ENCODE measurements at regions not wholly inside any gene's neighbourhood (a gene's known extent, or its start where the extent isn't known, plus 50 kb on each side); places are given as distances from the start of the nearest gene placed in this dataset.
"Not testable (repeated sequence)": the region's sequence is repeated elsewhere in the genome, so short reads cannot be mapped to it uniquely, and the experiment has no call there.

GRCh38 chr2:228410061-228410460 lies 228.6 kb upstream of the SPHKAP start:
- no peak for DNase-seq (ENCODE audit: low spot score)

GRCh38 chr2:228409493-228409892 lies 228.0 kb upstream of the SPHKAP start:
- no peak for DNase-seq (ENCODE audit: low spot score)

- DNase-seq (ENCODE audit: low spot score), result no peak
Observed at GRCh38 chr2:228408529-228409227, 227.2 kb upstream of the SPHKAP start.

GRCh38 chr2:228407821-228408220 lies 226.3 kb upstream of the SPHKAP start:
- no peak for DNase-seq (ENCODE audit: low spot score)

GRCh38 chr2:228401065-228401912 lies 219.8 kb upstream of the SPHKAP start:
- DNase-seq (ENCODE audit: low spot score), result no peak

GRCh38 chr2:228387776-228388175 lies 206.3 kb upstream of the SPHKAP start:
- DNase-seq (ENCODE audit: low spot score), result no peak

- no peak for DNase-seq (ENCODE audit: low spot score)
Observed at GRCh38 chr2:228378696-228379425, 197.4 kb upstream of the SPHKAP start.

- no peak for DNase-seq (ENCODE audit: low spot score)
Observed at GRCh38 chr2:228378233-228378632, 196.7 kb upstream of the SPHKAP start.

GRCh38 chr2:228377533-228377932 lies 196.0 kb upstream of the SPHKAP start:
- DNase-seq (ENCODE audit: low spot score), result no peak

GRCh38 chr2:228374741-228375140 lies 193.3 kb upstream of the SPHKAP start:
- DNase-seq (ENCODE audit: low spot score), result no peak

GRCh38 chr2:228373191-228373590 lies 191.7 kb upstream of the SPHKAP start:
- no peak for DNase-seq (ENCODE audit: low spot score)

GRCh38 chr2:228372212-228372611 lies 190.7 kb upstream of the SPHKAP start:
- DNase-seq (ENCODE audit: low spot score), result no peak

GRCh38 chr2:228369400-228370031 lies 188.0 kb upstream of the SPHKAP start:
- DNase-seq (ENCODE audit: low spot score), result no peak

- DNase-seq (ENCODE audit: low spot score), result no peak
Observed at GRCh38 chr2:228367356-228367755, 185.9 kb upstream of the SPHKAP start.

- DNase-seq (ENCODE audit: low spot score), result no peak
Observed at GRCh38 chr2:228359473-228359872, 178.0 kb upstream of the SPHKAP start.

GRCh38 chr2:228355897-228356296 lies 174.4 kb upstream of the SPHKAP start:
- DNase-seq (ENCODE audit: low spot score), result no peak

- not testable (repeated sequence) for DNase-seq (ENCODE audit: low spot score)
Observed at GRCh38 chr2:228352980-228353379, 171.5 kb upstream of the SPHKAP start.

GRCh38 chr2:228352048-228352447 lies 170.6 kb upstream of the SPHKAP start:
- DNase-seq (ENCODE audit: low spot score), result no peak

GRCh38 chr2:228348516-228349064 lies 167.1 kb upstream of the SPHKAP start:
- no peak for DNase-seq (ENCODE audit: low spot score)

GRCh38 chr2:228344531-228344930 lies 163.0 kb upstream of the SPHKAP start:
- no peak for DNase-seq (ENCODE audit: low spot score)

GRCh38 chr2:228339525-228339924 lies 158.0 kb upstream of the SPHKAP start:
- no peak for DNase-seq (ENCODE audit: low spot score)

GRCh38 chr2:228334180-228334579 lies 152.7 kb upstream of the SPHKAP start:
- no peak for DNase-seq (ENCODE audit: low spot score)
